Neural cell (in vitro differentiated cells): ENCODE measurements at regions not wholly inside any gene's neighbourhood (a gene's known extent, or its start where the extent isn't known, plus 50 kb on each side); places are given as distances from the start of the nearest gene placed in this dataset.

Source experiments
- EP300 ChIP-seq: fragments of 450-650 bp; conservative IDR thresholded peaks from 2 replicates; pipeline ENCODE4 v1.6.1; 2014; ENCODE audit warnings: antibody characterized with exemption, mild to moderate bottlenecking, moderate library complexity; ENCODE audit not compliant: poor library complexity, severe bottlenecking
- EZH2 ChIP-seq: fragments of 200-600, 300-800 bp; shearing (Covaris generic), sonication (generic); IDR thresholded peaks from 2 replicates; pipeline ENCODE4 v1.6.1; 2014; ENCODE audit warnings: antibody characterized with exemption, low read length, borderline replicate concordance, mild to moderate bottlenecking; ENCODE audit not compliant: insufficient read depth, poor library complexity, severe bottlenecking
- TF ChIP-seq, protein P1 (sequence below): IDR thresholded peaks from 2 replicates; pipeline ENCODE4 v1.6.1; 2012; ENCODE audit warnings: borderline replicate concordance
- TF ChIP-seq, protein P2 (sequence below): fragments of 450-650 bp; IDR thresholded peaks from 2 replicates; pipeline ENCODE4 v1.5.1; 2014; ENCODE audit warnings: antibody characterized with exemption, mild to moderate bottlenecking, moderate library complexity; ENCODE audit not compliant: poor library complexity, severe bottlenecking

DNA sequence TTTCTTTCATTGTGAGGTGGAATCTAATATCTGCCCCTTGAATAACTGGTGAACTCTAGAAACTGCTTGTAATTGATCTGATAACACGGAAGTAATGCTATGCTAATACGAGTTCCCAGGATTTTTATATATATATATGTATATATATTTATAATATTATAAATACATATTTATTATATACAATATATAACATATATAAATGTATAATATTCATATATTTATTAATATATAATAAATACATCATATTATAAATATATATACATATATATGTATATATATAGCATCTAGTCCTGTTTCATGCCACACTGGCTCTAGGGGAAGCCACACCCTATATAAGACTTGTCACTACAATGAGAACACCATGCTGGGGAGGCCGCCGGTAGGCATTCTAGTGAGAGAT, 156.7 kb upstream of the CDH19 start:
- TF ChIP-seq, protein P1, sequence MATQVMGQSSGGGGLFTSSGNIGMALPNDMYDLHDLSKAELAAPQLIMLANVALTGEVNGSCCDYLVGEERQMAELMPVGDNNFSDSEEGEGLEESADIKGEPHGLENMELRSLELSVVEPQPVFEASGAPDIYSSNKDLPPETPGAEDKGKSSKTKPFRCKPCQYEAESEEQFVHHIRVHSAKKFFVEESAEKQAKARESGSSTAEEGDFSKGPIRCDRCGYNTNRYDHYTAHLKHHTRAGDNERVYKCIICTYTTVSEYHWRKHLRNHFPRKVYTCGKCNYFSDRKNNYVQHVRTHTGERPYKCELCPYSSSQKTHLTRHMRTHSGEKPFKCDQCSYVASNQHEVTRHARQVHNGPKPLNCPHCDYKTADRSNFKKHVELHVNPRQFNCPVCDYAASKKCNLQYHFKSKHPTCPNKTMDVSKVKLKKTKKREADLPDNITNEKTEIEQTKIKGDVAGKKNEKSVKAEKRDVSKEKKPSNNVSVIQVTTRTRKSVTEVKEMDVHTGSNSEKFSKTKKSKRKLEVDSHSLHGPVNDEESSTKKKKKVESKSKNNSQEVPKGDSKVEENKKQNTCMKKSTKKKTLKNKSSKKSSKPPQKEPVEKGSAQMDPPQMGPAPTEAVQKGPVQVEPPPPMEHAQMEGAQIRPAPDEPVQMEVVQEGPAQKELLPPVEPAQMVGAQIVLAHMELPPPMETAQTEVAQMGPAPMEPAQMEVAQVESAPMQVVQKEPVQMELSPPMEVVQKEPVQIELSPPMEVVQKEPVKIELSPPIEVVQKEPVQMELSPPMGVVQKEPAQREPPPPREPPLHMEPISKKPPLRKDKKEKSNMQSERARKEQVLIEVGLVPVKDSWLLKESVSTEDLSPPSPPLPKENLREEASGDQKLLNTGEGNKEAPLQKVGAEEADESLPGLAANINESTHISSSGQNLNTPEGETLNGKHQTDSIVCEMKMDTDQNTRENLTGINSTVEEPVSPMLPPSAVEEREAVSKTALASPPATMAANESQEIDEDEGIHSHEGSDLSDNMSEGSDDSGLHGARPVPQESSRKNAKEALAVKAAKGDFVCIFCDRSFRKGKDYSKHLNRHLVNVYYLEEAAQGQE = no peak
- TF ChIP-seq, protein P2, sequence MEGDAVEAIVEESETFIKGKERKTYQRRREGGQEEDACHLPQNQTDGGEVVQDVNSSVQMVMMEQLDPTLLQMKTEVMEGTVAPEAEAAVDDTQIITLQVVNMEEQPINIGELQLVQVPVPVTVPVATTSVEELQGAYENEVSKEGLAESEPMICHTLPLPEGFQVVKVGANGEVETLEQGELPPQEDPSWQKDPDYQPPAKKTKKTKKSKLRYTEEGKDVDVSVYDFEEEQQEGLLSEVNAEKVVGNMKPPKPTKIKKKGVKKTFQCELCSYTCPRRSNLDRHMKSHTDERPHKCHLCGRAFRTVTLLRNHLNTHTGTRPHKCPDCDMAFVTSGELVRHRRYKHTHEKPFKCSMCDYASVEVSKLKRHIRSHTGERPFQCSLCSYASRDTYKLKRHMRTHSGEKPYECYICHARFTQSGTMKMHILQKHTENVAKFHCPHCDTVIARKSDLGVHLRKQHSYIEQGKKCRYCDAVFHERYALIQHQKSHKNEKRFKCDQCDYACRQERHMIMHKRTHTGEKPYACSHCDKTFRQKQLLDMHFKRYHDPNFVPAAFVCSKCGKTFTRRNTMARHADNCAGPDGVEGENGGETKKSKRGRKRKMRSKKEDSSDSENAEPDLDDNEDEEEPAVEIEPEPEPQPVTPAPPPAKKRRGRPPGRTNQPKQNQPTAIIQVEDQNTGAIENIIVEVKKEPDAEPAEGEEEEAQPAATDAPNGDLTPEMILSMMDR = no peak
- TF ChIP-seq EZH2 (no peak), EP300 (no peak)
